Upper lobe of right lung (tissue), 1 donor: ENCODE measurements at regions not wholly inside any gene's neighbourhood (a gene's known extent, or its start where the extent isn't known, plus 50 kb on each side); places are given as distances from the start of the nearest gene placed in this dataset.

Experiments
- ATAC-seq: fragments of 200-7000 bp; cut with Tn5 transposase; one replicate; pipeline ENCODE4 v1.9.1; 2020; ENCODE audit warnings: mild to moderate bottlenecking, moderate library complexity
- DNase-seq: peaks from one replicate; pipeline ENCODE4 v3.0.0-alpha.2; 2020
- H3K27ac ChIP-seq: fragments of 200-600 bp; one replicate; pipeline ENCODE4 v1.8.0; 2022
- H3K27me3 ChIP-seq: fragments of 200-600 bp; one replicate; pipeline ENCODE4 v1.8.0; 2022; ENCODE audit warnings: mild to moderate bottlenecking
- H3K36me3 ChIP-seq: fragments of 200-600 bp; one replicate; pipeline ENCODE4 v1.8.0; 2022
- H3K4me1 ChIP-seq: fragments of 200-600 bp; one replicate; pipeline ENCODE4 v1.8.0; 2022
- H3K4me3 ChIP-seq: fragments of 200-600 bp; one replicate; pipeline ENCODE4 v1.8.0; 2022; ENCODE audit warnings: mild to moderate bottlenecking
- H3K9me3 ChIP-seq: fragments of 200-600 bp; one replicate; pipeline ENCODE4 v1.8.0; 2022
- CTCF ChIP-seq: fragments of 200-600 bp; IDR thresholded peaks from one replicate; pipeline ENCODE4 v1.8.0; 2022; ENCODE audit warnings: antibody characterized with exemption
- intact Hi-C: fragments of 100-400 bp; cut with DNase I; formaldehyde crosslinking; loops from one replicate; pipeline ENCODE4 v1.11.0; 2022
- donor health status: DM: no; HTN: yes; CAD: no; lungs with severe emphysema.

- Histone ChIP-seq H3K27me3 (no peaks in the 10 kb centered on the region), H3K4me3 (no peak overlapping the region), H3K36me3 (no peaks in the 10 kb centered on the region), H3K27ac (no peak overlapping the region), H3K4me1 (peaks cover 10% of the 10 kb centered on the region), H3K9me3 (no peaks in the 10 kb centered on the region)
- no peak for ATAC-seq
- TF ChIP-seq CTCF: no peak
- intact Hi-C loops: no loop called here
- no peak for DNase-seq
Measured at GRCh38 chr2:64267699-64268098, 123.5 kb upstream of the PELI1 start.

- Histone ChIP-seq H3K27ac (no peak overlapping the region), H3K9me3 (no peaks in the 10 kb centered on the region), H3K27me3 (no peaks in the 10 kb centered on the region), H3K4me1 (peaks cover 17% of the 10 kb centered on the region), H3K4me3 (no peak overlapping the region), H3K36me3 (no peaks in the 10 kb centered on the region)
- intact Hi-C loops: no loop called here
- ATAC-seq (no peak), DNase-seq (no peak)
- no peak for TF ChIP-seq CTCF
Measured at GRCh38 chr2:64268330-64269048, 124.3 kb upstream of the PELI1 start.

- Histone ChIP-seq H3K27me3 (no peaks in the 10 kb centered on the region), H3K4me3 (peak overlapping the region; percentile 8), H3K27ac (peak overlapping the region; percentile 87), H3K9me3 (no peaks in the 10 kb centered on the region), H3K36me3 (no peaks in the 10 kb centered on the region), H3K4me1 (peaks cover 34% of the 10 kb centered on the region)
- DNase-seq (no peak), ATAC-seq (peak; percentile 73)
- intact Hi-C loops: no loop called here
- TF ChIP-seq CTCF: no peak
Measured at GRCh38 chr2:64273524-64274398, 129.5 kb upstream of the PELI1 start.

GRCh38 chr2:64274399-64275173, 130.4 kb upstream of the PELI1 start:
- ATAC-seq: no peak
- Histone ChIP-seq H3K27me3 (no peaks in the 10 kb centered on the region), H3K4me1 (peaks cover 34% of the 10 kb centered on the region), H3K4me3 (peak overlapping the region; percentile 8), H3K27ac (peak overlapping the region; percentile 87), H3K36me3 (no peaks in the 10 kb centered on the region), H3K9me3 (no peaks in the 10 kb centered on the region)
- intact Hi-C loops: no loop called here
- DNase-seq: no peak
- TF ChIP-seq CTCF: no peak

- Histone ChIP-seq H3K4me3 (no peak overlapping the region), H3K4me1 (peaks cover 34% of the 10 kb centered on the region), H3K9me3 (no peaks in the 10 kb centered on the region), H3K27me3 (no peaks in the 10 kb centered on the region), H3K27ac (no peak overlapping the region), H3K36me3 (no peaks in the 10 kb centered on the region)
- no peak for DNase-seq
- no peak for ATAC-seq
- TF ChIP-seq CTCF: no peak
- intact Hi-C loops: no loop called here
Measured at GRCh38 chr2:64275174-64275466, 130.9 kb upstream of the PELI1 start.
